Ovary (tissue), 3 donors: ENCODE measurements at regions not wholly inside any gene's neighbourhood (a gene's known extent, or its start where the extent isn't known, plus 50 kb on each side); places are given as distances from the start of the nearest gene placed in this dataset.

ENCODE experiments used
- CTCF ChIP-seq, 3 donors: fragments of 450-650 bp in 2 of 3; fragments of 200-600 bp in 1 of 3; IDR thresholded peaks; one replicate each; pipeline versions ENCODE4 v1.5.1 to v1.8.0; 2016 to 2022; ENCODE audit warnings: antibody characterized with exemption in 3 of 3, mild to moderate bottlenecking in 1 of 3
- EP300 ChIP-seq: sonication (generic); formaldehyde crosslinking; IDR thresholded peaks from one replicate; pipeline ENCODE4 v1.6.1; 2017; ENCODE audit warnings: antibody characterized with exemption
- donor health status: DM: no; HTN: no; CAD: no.

DNA sequence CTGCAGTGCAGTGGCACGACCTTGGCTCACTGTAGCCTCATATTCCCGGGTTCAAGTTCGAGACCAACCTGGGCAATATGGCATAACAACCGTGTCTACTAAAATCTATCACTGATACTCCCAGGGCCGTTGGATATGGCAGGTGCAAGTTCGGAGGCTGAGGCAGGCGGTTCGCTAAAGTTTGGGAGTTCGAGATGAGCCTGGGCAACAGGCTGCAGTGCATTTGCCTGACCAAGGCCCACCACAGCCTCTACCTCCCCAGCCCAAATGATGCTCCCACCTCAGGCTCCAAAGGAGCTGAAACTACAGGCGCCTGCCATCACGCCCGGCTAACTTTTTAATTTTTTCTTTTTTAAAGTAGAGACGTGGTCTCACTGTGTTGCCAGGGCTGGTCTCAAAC, 177.1 kb upstream of the ALG10B start:
- TF ChIP-seq CTCF (IDR thresholded peaks at IDR 0.05), result no peak
- no peak for TF ChIP-seq EP300
